UCSD-AML1 (cell line): ENCODE measurements at regions not wholly inside any gene's neighbourhood (a gene's known extent, or its start where the extent isn't known, plus 50 kb on each side); places are given as distances from the start of the nearest gene placed in this dataset.
"Not testable (repeated sequence)": the region's sequence is repeated elsewhere in the genome, so short reads cannot be mapped to it uniquely, and the experiment has no call there.

Experiments used
- DNase-seq: peaks from one replicate; lab custom pipeline; 2025; ENCODE audit not compliant: unreplicated experiment; lab: John Stamatoyannopoulos, UW

DNA sequence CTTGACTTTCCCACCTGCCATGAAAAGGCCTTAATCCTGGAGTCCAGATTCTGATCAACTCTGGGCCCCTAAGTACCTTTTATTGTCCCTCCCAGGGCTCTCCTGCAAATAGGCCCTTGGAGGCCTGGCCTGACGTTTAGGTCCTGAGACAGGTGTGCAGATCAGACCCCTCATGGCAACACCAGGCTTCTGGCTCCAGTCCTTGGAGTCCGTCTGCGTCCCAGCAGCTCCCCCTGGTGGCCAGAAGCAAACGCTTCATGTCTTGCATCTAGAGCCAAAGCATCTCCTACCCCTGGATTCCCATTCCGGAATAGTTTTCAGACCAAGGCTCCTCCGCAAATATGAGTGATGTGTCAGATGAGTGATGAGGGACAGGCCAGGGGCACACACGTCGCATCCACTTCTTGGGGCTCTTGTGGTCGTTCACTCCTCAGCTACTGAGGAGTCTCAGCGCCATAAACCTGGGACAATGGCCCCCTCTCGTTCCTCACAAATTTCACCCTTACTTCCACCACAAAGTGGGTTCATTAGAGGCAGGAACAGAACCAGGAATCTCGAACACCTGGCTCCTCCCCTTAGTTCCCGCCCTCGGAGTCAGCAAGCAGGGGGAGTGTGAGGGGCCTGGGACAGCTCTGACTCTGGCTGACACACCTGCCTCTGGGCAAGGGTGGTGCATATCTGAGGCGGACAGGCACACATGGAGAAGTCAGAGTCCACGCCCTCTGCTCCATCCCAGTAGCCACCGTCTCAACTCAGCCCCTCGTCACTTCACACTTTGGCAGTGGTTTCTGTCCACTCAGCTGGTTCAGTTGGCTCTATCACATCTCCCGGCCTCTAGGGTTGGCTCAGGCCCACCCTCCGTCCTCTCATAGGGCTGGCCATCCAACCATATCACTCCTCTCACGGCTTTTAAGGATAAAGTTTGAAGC, 77.9 kb upstream of the PWP1 start:
- peak; percentile 62 for DNase-seq

DNA sequence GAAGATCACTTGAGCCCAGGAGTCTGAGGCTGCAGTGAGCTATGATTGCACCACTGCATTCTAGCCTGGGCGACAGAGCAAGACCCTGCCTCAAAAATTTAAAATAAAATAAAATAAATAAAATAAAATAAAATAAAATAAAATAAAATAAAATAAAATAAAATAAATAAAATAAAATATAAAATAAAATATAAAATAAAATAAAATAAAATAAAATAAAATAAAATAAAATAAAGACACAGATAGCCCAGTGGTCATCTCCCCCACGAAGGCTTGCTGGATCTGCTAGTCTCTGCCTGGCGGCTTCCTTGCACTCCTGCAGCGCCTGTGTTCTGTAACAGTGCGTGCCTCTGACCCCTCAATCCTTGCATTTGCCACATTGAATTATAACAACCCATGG, 76.8 kb upstream of the PWP1 start:
- DNase-seq: not testable (repeated sequence)

DNA sequence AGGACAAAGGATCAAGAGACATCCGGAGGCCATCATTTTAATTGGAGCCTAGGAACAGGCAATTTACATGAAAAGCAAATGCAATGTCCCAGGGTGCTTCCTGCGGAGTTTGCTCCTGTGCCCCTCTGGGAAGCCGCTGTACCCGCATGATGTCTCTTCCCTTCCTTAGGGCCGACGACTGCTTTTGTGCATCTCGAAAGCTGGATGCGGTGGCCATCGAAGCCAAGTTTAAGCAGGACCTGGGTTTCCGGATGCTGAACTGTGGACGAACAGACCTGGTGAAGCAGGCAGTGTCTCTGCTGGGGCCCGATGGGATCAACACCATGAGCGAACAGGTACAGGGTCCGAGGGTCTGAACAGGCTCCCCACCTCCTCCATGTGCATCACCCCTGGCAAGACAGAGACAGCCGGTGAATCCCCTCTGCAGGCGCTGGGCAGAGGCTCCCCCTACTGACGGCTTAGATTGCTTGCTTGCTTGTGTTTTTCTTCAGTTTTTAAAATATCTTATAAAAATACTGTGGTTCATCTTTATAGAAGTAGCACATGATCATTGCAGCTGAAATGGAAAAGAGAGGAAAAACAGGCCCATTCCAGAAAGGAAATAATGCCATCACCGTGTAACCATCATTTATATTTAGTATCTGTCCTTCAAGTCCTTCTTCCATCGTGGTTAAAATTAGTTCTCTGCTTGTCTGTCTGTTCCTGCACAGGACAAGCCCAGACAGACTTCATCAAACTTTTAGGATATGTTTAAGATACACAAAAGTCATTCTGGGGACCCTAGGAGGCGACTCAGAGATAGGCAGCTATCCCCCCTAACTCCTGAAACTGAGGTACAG, 75.4 kb upstream of the PWP1 start:
- peak; percentile 17 for DNase-seq

DNA sequence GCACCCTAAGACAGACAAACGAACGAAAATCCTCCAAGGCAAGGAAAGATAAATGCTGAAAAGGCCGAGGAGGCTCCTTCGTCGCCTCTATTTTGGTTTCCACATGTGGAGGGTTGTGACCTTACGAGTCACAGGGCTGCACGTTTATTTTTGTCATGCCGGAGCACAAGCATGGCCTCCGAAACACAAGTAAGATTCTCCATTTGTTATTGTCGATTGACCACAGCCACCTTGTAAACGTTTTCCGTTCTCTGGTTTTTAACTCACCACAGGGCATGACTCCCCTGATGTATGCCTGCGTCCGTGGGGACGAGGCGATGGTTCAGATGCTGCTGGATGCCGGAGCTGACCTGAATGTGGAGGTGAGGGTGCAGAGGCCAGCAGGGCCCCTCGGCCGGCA, 73.1 kb upstream of the PWP1 start:
- no peak for DNase-seq

DNA sequence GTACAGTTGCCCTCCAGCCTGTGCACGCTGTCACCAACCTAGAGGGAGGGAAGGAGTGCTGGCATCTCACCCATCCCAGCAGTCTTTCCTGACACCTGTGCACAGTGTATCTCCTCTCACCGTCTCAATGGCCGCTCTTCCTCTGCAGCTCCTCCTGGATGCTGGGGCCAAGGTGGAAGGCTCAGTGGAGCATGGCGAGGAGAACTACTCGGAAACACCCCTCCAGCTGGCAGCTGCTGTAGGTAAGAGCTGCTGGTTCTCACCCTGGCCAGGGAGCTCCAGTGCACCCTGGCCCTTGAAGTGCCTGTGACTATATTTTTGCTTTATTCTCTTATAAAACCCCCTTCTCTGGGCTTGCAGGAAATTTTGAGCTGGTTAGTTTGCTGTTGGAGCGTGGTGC, 68.7 kb upstream of the PWP1 start:
- no peak for DNase-seq

DNA sequence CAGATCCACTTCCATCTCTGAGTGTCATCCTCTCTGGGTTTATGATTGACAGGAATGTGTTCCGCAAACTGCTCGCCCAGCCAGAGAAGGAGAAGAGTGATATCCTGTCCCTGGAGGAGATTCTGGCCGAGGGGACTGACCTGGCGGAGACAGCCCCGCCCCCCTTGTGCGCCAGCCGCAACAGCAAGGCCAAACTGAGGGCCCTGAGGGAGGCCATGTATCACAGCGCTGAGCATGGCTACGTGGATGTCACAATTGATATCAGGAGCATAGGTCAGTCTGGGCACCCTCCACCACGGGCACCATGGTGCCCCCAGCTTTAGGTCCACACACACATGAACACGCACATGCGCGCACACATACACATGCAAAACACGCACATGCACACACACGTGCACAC, 67.5 kb upstream of the PWP1 start:
- DNase-seq: no peak

DNA sequence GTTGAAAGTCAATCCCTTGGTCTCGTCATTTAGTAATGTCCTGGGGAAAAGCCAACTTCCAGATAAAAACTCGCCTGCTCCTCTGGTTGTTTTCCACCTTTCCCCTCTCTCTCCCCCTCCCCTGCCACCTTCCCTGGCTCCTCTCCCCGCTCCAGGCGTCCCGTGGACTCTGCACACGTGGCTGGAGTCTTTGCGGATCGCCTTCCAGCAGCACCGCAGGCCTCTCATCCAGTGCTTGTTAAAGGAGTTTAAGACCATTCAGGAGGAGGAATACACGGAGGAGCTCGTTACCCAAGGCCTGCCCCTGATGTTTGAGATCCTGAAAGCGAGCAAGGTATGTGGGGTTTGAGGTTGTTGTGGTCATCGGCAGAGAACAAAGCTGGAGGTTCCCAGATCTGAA, 65.8 kb upstream of the PWP1 start:
- DNase-seq: no peak

DNA sequence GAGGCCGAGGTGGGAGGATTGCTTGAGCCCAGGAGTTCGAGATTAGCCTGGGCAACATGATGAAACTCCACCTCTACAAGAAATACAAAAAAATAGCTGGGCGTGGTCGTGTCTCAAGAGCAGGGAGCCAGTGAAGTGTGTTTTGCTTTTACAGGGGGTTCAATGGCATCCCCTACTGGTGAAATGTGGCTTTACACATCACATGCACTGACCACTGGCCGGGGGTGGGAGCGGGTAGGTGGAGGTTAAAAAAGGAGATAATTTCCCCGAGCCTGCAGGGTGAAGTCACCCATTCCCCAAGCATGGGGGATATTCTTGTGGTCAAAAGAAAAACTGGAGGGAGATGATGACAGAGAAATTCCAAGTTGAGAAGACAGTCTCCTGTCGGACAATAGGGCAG, 63.6 kb upstream of the PWP1 start:
- no peak for DNase-seq

DNA sequence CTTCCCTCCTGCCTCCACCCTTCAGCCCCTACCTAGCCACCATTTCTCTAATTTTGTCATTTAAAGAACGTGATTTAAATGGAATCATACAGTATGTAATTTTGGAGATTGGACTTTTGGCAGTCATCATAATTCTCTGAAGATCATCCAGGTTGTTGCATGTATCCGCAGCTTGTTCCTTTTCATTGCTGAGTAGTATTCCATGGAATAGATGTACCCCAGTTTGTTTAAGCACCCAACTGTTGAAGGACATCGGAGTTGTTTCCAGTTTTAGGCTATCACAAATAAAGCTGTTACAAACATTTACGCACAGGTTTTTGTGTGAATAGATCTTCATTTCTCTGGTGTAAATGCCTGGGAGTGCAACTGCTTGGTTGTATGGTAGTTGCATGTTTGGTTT, 61.1 kb upstream of the PWP1 start:
- no peak for DNase-seq

DNA sequence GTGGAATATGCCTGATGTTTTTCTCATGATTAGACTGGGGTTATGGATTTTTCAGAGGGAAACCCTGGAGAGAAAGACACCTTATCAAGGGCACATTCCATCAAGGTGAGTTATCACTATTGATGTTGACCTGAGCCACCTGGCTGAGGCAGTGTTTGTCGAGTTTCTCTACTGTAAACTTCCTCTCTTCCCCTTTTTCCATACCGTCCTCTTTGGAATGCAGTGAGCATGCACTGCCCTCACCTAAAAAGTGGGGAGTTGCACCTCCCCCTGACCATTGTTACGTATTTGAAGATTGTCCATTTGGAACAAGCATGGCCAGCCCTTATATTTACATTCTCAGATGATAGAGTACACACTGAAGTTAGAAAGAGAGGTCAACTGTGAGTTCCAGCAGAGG, 53.9 kb upstream of the PWP1 start:
- DNase-seq: no peak

DNA sequence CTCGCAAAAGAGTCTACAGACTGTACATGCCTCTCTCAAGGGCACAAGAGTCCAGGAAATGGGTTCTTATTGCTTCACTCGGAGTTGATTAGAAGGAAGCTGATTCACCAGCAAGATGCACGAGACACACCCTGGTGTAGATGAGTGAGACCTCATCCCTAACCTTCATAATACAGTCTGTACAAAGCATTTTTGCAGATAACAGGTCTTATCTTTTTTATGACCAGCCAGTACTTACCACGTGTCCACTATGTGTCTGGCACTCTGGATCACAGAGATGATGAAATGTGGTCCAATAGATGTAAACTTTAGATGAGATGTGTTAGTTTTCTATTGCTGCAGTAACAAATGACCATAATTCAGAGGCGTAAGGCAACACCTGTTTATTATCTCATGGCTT, 53.4 kb upstream of the PWP1 start:
- no peak for DNase-seq

DNA sequence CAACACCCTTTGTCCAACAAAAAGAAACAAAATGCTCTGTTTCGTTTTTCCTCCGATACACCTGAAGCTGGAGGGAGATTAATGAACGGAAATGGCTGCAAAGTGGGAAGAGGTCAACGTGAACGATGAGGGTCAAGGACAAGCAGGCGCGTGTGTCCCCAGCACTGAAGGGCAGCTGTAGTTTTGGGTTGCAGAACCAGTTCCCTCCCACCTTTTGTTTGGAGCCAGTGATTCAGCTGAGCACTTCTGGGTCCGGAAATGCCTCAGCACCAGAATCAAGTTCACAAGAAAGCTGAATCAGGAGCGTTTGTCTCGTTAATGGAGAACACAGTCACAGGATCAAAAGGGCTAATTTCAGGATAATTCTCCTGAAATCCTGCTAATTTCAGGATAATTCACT, 51.1 kb upstream of the PWP1 start:
- no peak for DNase-seq

DNA sequence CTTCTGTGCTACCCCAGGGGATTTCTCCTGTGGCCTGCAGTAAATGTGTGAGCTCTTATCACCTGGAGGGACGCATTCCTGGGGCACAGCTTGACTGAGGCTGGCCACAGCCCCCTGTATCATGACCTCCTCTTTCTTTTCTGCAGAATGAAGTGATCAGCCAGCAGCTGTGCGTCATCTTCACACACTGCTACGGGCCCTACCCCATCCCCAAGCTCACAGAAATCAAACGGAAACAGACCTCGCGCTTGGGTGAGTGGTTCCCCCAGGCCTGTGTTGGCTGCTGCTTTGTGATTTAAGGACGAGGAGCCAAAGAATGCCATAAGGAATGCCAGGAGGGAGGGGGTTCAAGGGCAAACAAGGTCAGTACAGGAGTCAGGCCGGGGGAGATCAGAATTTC, 50.5 kb upstream of the PWP1 start:
- no peak for DNase-seq
